NB4 (cell line): ENCODE measurements at regions not wholly inside any gene's neighbourhood (a gene's known extent, or its start where the extent isn't known, plus 50 kb on each side); places are given as distances from the start of the nearest gene placed in this dataset.
A peak's percentile ranks its signal among the peaks of the same experiment; 100 is the strongest.

ENCODE experiments used
- DNase-seq: peaks from one replicate; pipeline ENCODE4 v3.0.0; 2010; ENCODE audit warnings: low read depth
- H3K4me3 ChIP-seq: one replicate; pipeline ENCODE4 v1.5.1; 2011; ENCODE audit warnings: mild to moderate bottlenecking, low read depth, low read length, moderate library complexity
- CTCF ChIP-seq: IDR thresholded peaks from one replicate; pipeline ENCODE4 v1.5.1; 2012; ENCODE audit warnings: low read depth, low read length
- MAX ChIP-seq: IDR thresholded peaks from 2 replicates; pipeline ENCODE4 v1.6.1; 2011; ENCODE audit warnings: low read depth, low read length
- MYC ChIP-seq: IDR thresholded peaks from 2 replicates; pipeline ENCODE4 v1.6.1; 2011; ENCODE audit warnings: low read depth, low read length
- POLR2A ChIP-seq: IDR thresholded peaks from 2 replicates; pipeline ENCODE4 v1.6.1; 2011; ENCODE audit warnings: mild to moderate bottlenecking; ENCODE audit not compliant: insufficient read length; ENCODE audit errors: extremely low read depth

- DNase-seq = no peak
- TF ChIP-seq MYC (no peak), MAX (no peak), CTCF (no peak), POLR2A (no peak)
- no peak overlapping the region for H3K4me3 ChIP-seq
These were observed 1339.3 kb downstream of the EFNA5 start for GRCh38 chr5:106331415-106331814.

GRCh38 chr5:106324356-106324755 is 1346.4 kb downstream of the EFNA5 start:
- no peak overlapping the region for H3K4me3 ChIP-seq
- no peak for TF ChIP-seq POLR2A
- no peak for TF ChIP-seq MAX
- no peak for TF ChIP-seq MYC
- TF ChIP-seq CTCF = no peak
- DNase-seq = no peak

GRCh38 chr5:106321242-106321641 is 1349.5 kb downstream of the EFNA5 start:
- no peak for TF ChIP-seq MAX
- no peak for TF ChIP-seq MYC
- no peak for TF ChIP-seq CTCF
- TF ChIP-seq POLR2A = no peak
- no peak overlapping the region for H3K4me3 ChIP-seq
- DNase-seq = peak; percentile 2

- no peak overlapping the region for H3K4me3 ChIP-seq
- TF ChIP-seq MAX = no peak
- DNase-seq = no peak
These were observed 1356.4 kb downstream of the EFNA5 start for GRCh38 chr5:106314221-106314824.

GRCh38 chr5:106312360-106312759 is 1358.4 kb downstream of the EFNA5 start:
- H3K4me3 ChIP-seq = no peak overlapping the region
- TF ChIP-seq MAX = no peak
- no peak for TF ChIP-seq POLR2A
- no peak for TF ChIP-seq CTCF
- no peak for TF ChIP-seq MYC
- DNase-seq = no peak

GRCh38 chr5:106311230-106311915 is 1359.4 kb downstream of the EFNA5 start:
- DNase-seq = no peak
- no peak overlapping the region for H3K4me3 ChIP-seq
- TF ChIP-seq MYC (no peak), MAX (no peak), POLR2A (no peak)
